HCT116 (cell line): ENCODE measurements at regions not wholly inside any gene's neighbourhood (a gene's known extent, or its start where the extent isn't known, plus 50 kb on each side); places are given as distances from the start of the nearest gene placed in this dataset.

Experiments used
- ATAC-seq: fragments of 200-7000 bp; cut with Tn5 transposase; 2 replicates; pipeline ENCODE4 v1.9.1; 2020; ENCODE audit warnings: mild to moderate bottlenecking, moderate library complexity
- BruUV-seq: library from RNA; stranded (reverse); fragments of 400-500 nt; replicated peaks from 2 replicates; lab custom pipeline; 2021; lab: Mats Ljungman, UMichigan
- CTCF ChIA-PET: fragments of 300-600 bp; sonication (Branson Sonifier 250); formaldehyde crosslinking; loops from one replicate; lab custom pipeline; 2021; ENCODE audit warnings: antibody characterized with exemption; lab: Charles Lee
- POLR2A ChIA-PET: fragments of 300-600, 350-600 bp; sonication (Branson Sonifier 250); formaldehyde crosslinking; loops from one replicate; lab custom pipeline; 2021; ENCODE audit warnings: antibody characterized with exemption; lab: Charles Lee
- RAD21 ChIA-PET, 2 experiments: fragments of 300-600 bp; sonication (Branson Sonifier 250); formaldehyde crosslinking; loops; one replicate each; lab custom pipeline; 2023; ENCODE audit warnings: low total read pairs in 2 of 2; ENCODE audit not compliant: uncharacterized antibody in 2 of 2, unreplicated experiment in 2 of 2, low non-redundant PET in 1 of 2; lab: Charles Lee
- DNase-seq: peaks from one replicate; pipeline ENCODE4 v3.0.0-alpha.2; 2010; ENCODE audit warnings: low read depth, low spot score
- H2AFZ ChIP-seq: fragments of 200-600 bp; shearing (Covaris generic), sonication (generic); 2 replicates; pipeline ENCODE4 v1.6.1; 2017; ENCODE audit warnings: low read depth, mixed run types, mixed read lengths, antibody characterized with exemption, low read length; ENCODE audit not compliant: poor library complexity, severe bottlenecking
- H3K27ac ChIP-seq: 2 replicates; pipeline ENCODE4 v1.5.1; 2012; ENCODE audit warnings: low read depth, low read length
- H3K27me3 ChIP-seq: fragments of 200-600 bp; sonication (generic); 2 replicates; pipeline ENCODE4 v1.6.1; 2016; ENCODE audit warnings: mixed run types, low read length, mixed read lengths; ENCODE audit not compliant: insufficient read depth
- H3K36me3 ChIP-seq, 2 experiments: fragments of 200-500 bp in 1 of 2; fragments of 200-600 bp in 1 of 2; sonication (Bioruptor generic) in 1 of 2; sonication (generic) in 1 of 2; 2 replicates each; pipeline versions ENCODE4 v1.5.1 to v1.6.1; 2014 to 2016; ENCODE audit warnings: low read length in 2 of 2, inconsistent platforms in 1 of 2, mixed read lengths in 1 of 2, mixed run types in 1 of 2; ENCODE audit not compliant: insufficient read depth in 2 of 2, control insufficient read depth in 1 of 2
- H3K4me1 ChIP-seq, 2 experiments: fragments of 200-600 bp in 1 of 2; sonication (generic) in 1 of 2; 2 replicates each; pipeline versions ENCODE4 v1.5.1 to v1.6.1; 2012 to 2017; ENCODE audit warnings: low read length in 2 of 2, inconsistent platforms in 1 of 2, mild to moderate bottlenecking in 1 of 2, mixed read lengths in 1 of 2, mixed run types in 1 of 2, moderate library complexity in 1 of 2; ENCODE audit not compliant: insufficient read depth in 2 of 2, control insufficient read depth in 1 of 2
- H3K4me2 ChIP-seq: fragments of 200-600 bp; sonication (generic); 2 replicates; pipeline ENCODE4 v1.6.1; 2017; ENCODE audit warnings: mixed run types, low read length, mixed read lengths
- H3K4me3 ChIP-seq, 2 experiments: fragments of 200-600 bp in 1 of 2; sonication (generic) in 1 of 2; replicated peaks in 1 of 2; 2 replicates each; pipeline ENCODE4 v1.5.1; 2011 to 2016; ENCODE audit warnings: low read length in 2 of 2, control low read depth in 1 of 2, low read depth in 1 of 2, mild to moderate bottlenecking in 1 of 2, mixed read lengths in 1 of 2, mixed run types in 1 of 2
- H3K79me2 ChIP-seq: fragments of 200-600 bp; sonication (generic); 2 replicates; pipeline ENCODE4 v1.6.1; 2017; ENCODE audit warnings: mild to moderate bottlenecking, mixed run types, low read length, moderate library complexity, mixed read lengths; ENCODE audit not compliant: insufficient read depth
- H3K9ac ChIP-seq: fragments of 200-600 bp; sonication (generic); 2 replicates; pipeline ENCODE4 v1.6.1; 2016; ENCODE audit warnings: low read length, mixed read lengths
- H3K9me2 ChIP-seq: fragments of 200-600 bp; sonication (generic), shearing (Covaris generic); 2 replicates; pipeline ENCODE4 v1.6.1; 2017; ENCODE audit warnings: mixed run types, mild to moderate bottlenecking, moderate library complexity; ENCODE audit not compliant: insufficient read depth
- H3K9me3 ChIP-seq, 2 experiments: fragments of 200-500 bp in 1 of 2; fragments of 200-600 bp in 1 of 2; sonication (Bioruptor generic) in 1 of 2; sonication (generic) in 1 of 2; 2 replicates each; pipeline ENCODE4 v1.6.1; 2014 to 2017; ENCODE audit warnings: low read length in 2 of 2, mixed read lengths in 2 of 2, inconsistent platforms in 1 of 2, low read depth in 1 of 2, mild to moderate bottlenecking in 1 of 2, mixed run types in 1 of 2, moderate library complexity in 1 of 2; ENCODE audit not compliant: control insufficient read depth in 1 of 2, insufficient read depth in 1 of 2
- H4K20me1 ChIP-seq: fragments of 200-600 bp; sonication (generic), shearing (Covaris generic); 2 replicates; pipeline ENCODE4 v1.6.1; 2017; ENCODE audit warnings: mixed run types, mild to moderate bottlenecking, moderate library complexity; ENCODE audit not compliant: insufficient read depth
- CBX3 ChIP-seq: IDR thresholded peaks from 2 replicates; pipeline ENCODE4 v1.6.1; 2012; ENCODE audit warnings: low read depth
- CEBPB ChIP-seq: IDR thresholded peaks from 2 replicates; pipeline ENCODE4 v1.6.1; 2012; ENCODE audit warnings: low read depth
- EGR1 ChIP-seq: IDR thresholded peaks from 2 replicates; pipeline ENCODE4 v1.6.1; 2012; ENCODE audit warnings: low read depth
- ELF1 ChIP-seq: IDR thresholded peaks from 2 replicates; pipeline ENCODE4 v1.6.1; 2012; ENCODE audit warnings: low read depth, borderline replicate concordance
- FOSL1 ChIP-seq: IDR thresholded peaks from 2 replicates; pipeline ENCODE4 v1.6.1; 2012; ENCODE audit warnings: low read depth
- JUND ChIP-seq: IDR thresholded peaks from 2 replicates; pipeline ENCODE4 v1.6.1; 2012
- POLR2A ChIP-seq: IDR thresholded peaks from 2 replicates; pipeline ENCODE4 v1.7.0; 2011; ENCODE audit warnings: borderline replicate concordance; ENCODE audit not compliant: insufficient read depth, insufficient read length; ENCODE audit errors: extremely low read depth
- RAD21 ChIP-seq: IDR thresholded peaks from 2 replicates; pipeline ENCODE4 v1.6.1; 2012; ENCODE audit warnings: low read depth, mild to moderate bottlenecking
- REST ChIP-seq: IDR thresholded peaks from 2 replicates; pipeline ENCODE4 v1.6.1; 2012; ENCODE audit warnings: low read depth
- SIN3A ChIP-seq: IDR thresholded peaks from 2 replicates; pipeline ENCODE4 v1.6.1; 2012; ENCODE audit warnings: low read depth
- SP1 ChIP-seq: IDR thresholded peaks from 2 replicates; pipeline ENCODE4 v1.6.1; 2012; ENCODE audit warnings: low read depth
- SRF ChIP-seq: IDR thresholded peaks from 2 replicates; pipeline ENCODE4 v1.6.1; 2012; ENCODE audit warnings: low read depth
- TCF7L2 ChIP-seq: IDR thresholded peaks from 2 replicates; pipeline ENCODE4 v1.7.0; 2011; ENCODE audit warnings: borderline replicate concordance, inconsistent platforms; ENCODE audit not compliant: insufficient read depth, insufficient read length; ENCODE audit errors: extremely low read depth
- YY1 ChIP-seq: IDR thresholded peaks from 2 replicates; pipeline ENCODE4 v1.6.1; 2011; ENCODE audit warnings: low read length, low read depth, moderate library complexity, mild to moderate bottlenecking; ENCODE audit not compliant: insufficient replicate concordance; ENCODE audit errors: extremely low read depth
- ZBTB33 ChIP-seq: IDR thresholded peaks from 2 replicates; pipeline ENCODE4 v1.6.1; 2011; ENCODE audit warnings: mild to moderate bottlenecking, low read length, moderate library complexity; ENCODE audit not compliant: insufficient replicate concordance; ENCODE audit errors: extremely low read depth
- ZFX ChIP-seq: fragments of 450-650 bp; IDR thresholded peaks from 2 replicates; pipeline ENCODE4 v1.6.1; 2017
- ZNF274 ChIP-seq: fragments of 200-500 bp; sonication (Bioruptor generic); IDR thresholded peaks from 2 replicates; pipeline ENCODE4 v1.6.1; 2014; ENCODE audit warnings: mild to moderate bottlenecking, low read depth, low read length, inconsistent platforms
- intact Hi-C: fragments of 100-400 bp; cut with micrococcal nuclease; formaldehyde crosslinking; loops from 2 replicates; pipeline ENCODE4 v1.10.0; 2022
- TF ChIP-seq, protein P1 (sequence below), 3 experiments: fragments of 200-600 bp in 1 of 3; sonication (generic) in 1 of 3; IDR thresholded peaks in 2 of 3; conservative IDR thresholded peaks in 1 of 3; 2 replicates each; pipeline ENCODE4 v1.5.1; 2012 to 2017; ENCODE audit warnings: low read depth in 2 of 3, low read length in 2 of 3, antibody characterized with exemption in 1 of 3, borderline replicate concordance in 1 of 3, control low read depth in 1 of 3, mild to moderate bottlenecking in 1 of 3, mixed read lengths in 1 of 3, mixed run types in 1 of 3, moderate library complexity in 1 of 3; ENCODE audit not compliant: insufficient read depth in 1 of 3
- TF ChIP-seq, protein P2 (sequence below): IDR thresholded peaks from 2 replicates; pipeline ENCODE4 v1.6.1; 2012

DNA sequence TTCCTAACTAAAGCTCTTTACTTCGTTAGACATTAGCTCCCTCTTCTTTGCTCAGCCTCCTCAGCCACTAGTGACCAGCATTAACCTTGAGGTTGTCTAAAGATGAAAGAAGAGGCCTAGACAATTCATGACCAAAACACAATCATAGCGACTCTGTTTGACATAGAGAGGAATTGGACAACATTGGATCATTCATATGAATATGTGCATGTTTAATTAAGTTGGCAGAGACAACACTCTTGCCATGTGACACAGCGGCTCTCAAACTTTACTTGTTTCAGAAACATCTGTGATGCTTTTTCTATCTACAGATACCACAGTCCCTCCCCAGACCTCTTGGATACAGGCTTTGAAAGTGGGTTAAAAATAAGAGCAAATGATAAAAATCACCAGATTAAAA is 81.7 kb downstream of the LINC00237 start:
- ChIA-PET CTCF (no interaction called here), POLR2A (no interaction called here), RAD21 (no interaction called here)
- H3K4me3 ChIP-seq: no peak overlapping the region
- peaks cover 0 to 8% of the 10 kb centered on the region in 2 experiments; a peak in 2 of 4 replicates for H3K4me1 ChIP-seq
- H3K27me3 ChIP-seq: no peaks in the 10 kb centered on the region
- H3K36me3 ChIP-seq: no peaks in the 10 kb centered on the region
- H2AFZ ChIP-seq: no peak overlapping the region
- DNase-seq: no peak
- no peaks in the 10 kb centered on the region for H3K79me2 ChIP-seq
- no peak overlapping the region for H3K27ac ChIP-seq
- no peak overlapping the region for H3K4me2 ChIP-seq
- intact Hi-C loops: no loop called here
- H4K20me1 ChIP-seq: no peaks in the 10 kb centered on the region
- H3K9ac ChIP-seq: no peak overlapping the region
- TF ChIP-seq ELF1: no peak
- no peak for TF ChIP-seq POLR2A
- TF ChIP-seq ZFX: no peak
- TF ChIP-seq TCF7L2: no peak
- TF ChIP-seq YY1: no peak
- TF ChIP-seq ZNF274: no peak
- TF ChIP-seq REST: no peak
- no peak for TF ChIP-seq SIN3A
- no peak for TF ChIP-seq CEBPB
- TF ChIP-seq CBX3: no peak
- TF ChIP-seq, protein P1, sequence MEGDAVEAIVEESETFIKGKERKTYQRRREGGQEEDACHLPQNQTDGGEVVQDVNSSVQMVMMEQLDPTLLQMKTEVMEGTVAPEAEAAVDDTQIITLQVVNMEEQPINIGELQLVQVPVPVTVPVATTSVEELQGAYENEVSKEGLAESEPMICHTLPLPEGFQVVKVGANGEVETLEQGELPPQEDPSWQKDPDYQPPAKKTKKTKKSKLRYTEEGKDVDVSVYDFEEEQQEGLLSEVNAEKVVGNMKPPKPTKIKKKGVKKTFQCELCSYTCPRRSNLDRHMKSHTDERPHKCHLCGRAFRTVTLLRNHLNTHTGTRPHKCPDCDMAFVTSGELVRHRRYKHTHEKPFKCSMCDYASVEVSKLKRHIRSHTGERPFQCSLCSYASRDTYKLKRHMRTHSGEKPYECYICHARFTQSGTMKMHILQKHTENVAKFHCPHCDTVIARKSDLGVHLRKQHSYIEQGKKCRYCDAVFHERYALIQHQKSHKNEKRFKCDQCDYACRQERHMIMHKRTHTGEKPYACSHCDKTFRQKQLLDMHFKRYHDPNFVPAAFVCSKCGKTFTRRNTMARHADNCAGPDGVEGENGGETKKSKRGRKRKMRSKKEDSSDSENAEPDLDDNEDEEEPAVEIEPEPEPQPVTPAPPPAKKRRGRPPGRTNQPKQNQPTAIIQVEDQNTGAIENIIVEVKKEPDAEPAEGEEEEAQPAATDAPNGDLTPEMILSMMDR (IDR thresholded peaks at IDR 0.05 in 2 of 3, conservative IDR thresholded peaks at IDR 0.05 in 1 of 3; ENCODE audit: borderline replicate concordance in 1 of 3, insufficient read depth in 1 of 3, low read depth in 2 of 3, low read length in 2 of 3): no peak
- TF ChIP-seq SRF: no peak
- no peak for TF ChIP-seq JUND
- TF ChIP-seq, protein P2, sequence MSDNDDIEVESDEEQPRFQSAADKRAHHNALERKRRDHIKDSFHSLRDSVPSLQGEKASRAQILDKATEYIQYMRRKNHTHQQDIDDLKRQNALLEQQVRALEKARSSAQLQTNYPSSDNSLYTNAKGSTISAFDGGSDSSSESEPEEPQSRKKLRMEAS: no peak
- no peak for TF ChIP-seq SP1
- TF ChIP-seq RAD21: no peak
- TF ChIP-seq ZBTB33: no peak
- TF ChIP-seq EGR1: no peak
- no peak for TF ChIP-seq FOSL1
- no TSS peak for BruUV-seq
- H3K9me3 ChIP-seq: no peaks in the 10 kb centered on the region
- H3K9me2 ChIP-seq: no peaks in the 10 kb centered on the region
- no peak for ATAC-seq
